Raji (cell line): ENCODE measurements at regions not wholly inside any gene's neighbourhood (a gene's known extent, or its start where the extent isn't known, plus 50 kb on each side); places are given as distances from the start of the nearest gene placed in this dataset.

Experiments
- POLR2A ChIP-seq: IDR thresholded peaks from 2 replicates; pipeline ENCODE4 v1.6.1; 2011; ENCODE audit warnings: low read depth, low read length, control low read depth; ENCODE audit not compliant: insufficient read depth

GRCh38 chr2:160911258-160911657, 249.0 kb upstream of the TANK start:
- TF ChIP-seq POLR2A: no peak

GRCh38 chr2:160912276-160912675, 248.0 kb upstream of the TANK start:
- no peak for TF ChIP-seq POLR2A

GRCh38 chr2:160913323-160913722, 246.9 kb upstream of the TANK start:
- no peak for TF ChIP-seq POLR2A

- no peak for TF ChIP-seq POLR2A
Measured at GRCh38 chr2:160914217-160914616, 246.0 kb upstream of the TANK start.

GRCh38 chr2:160916300-160916699, 243.9 kb upstream of the TANK start:
- no peak for TF ChIP-seq POLR2A

GRCh38 chr2:160917850-160918249, 242.4 kb upstream of the TANK start:
- TF ChIP-seq POLR2A: no peak

DNA sequence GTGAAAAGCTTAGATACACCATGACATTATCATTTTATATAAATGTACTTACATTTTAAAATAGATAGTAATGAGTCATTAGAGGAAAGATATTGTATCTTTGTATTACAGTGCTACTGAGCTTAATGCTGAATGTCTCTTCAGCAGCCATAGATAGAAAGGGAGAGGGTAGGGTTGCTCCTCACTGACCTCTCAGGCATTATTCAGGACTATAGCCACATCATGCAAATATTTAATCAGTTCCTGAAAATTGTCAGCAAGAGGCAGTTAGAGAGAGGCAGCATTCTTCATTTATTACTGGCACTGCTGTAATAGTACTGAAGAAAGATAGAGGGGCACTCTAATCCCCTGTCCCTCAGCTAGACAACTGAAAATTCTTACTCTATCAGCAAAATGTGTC, 242.0 kb upstream of the TANK start:
- TF ChIP-seq POLR2A: no peak

DNA sequence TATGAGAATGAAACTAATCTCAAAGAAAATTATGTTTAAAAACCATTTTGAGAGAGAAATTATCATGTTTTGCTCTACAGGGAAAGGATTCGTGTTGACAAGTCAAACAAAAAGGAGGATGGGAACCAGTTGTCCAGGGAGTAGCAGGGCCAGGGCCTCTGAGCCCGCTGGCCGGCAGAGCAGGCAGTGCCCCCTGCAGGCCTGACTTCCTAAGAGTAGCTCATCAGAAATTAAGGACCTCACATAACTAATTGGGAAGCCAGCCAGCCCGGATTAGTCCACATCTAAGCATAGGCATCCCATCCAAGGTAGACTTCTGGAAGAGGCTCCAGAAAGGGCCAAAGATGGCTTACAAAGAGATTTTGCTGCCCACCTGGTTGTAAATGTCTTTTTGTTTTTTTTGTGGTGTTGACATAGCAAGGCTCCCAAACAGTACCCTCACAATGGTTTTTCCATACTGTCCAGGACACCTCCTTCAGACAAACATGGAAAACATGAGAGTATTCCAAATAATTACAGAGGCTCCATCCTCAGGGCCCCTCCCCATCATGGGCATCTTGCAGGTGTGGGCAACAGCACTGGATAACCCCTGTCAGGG, 241.2 kb upstream of the TANK start:
- TF ChIP-seq POLR2A: no peak

DNA sequence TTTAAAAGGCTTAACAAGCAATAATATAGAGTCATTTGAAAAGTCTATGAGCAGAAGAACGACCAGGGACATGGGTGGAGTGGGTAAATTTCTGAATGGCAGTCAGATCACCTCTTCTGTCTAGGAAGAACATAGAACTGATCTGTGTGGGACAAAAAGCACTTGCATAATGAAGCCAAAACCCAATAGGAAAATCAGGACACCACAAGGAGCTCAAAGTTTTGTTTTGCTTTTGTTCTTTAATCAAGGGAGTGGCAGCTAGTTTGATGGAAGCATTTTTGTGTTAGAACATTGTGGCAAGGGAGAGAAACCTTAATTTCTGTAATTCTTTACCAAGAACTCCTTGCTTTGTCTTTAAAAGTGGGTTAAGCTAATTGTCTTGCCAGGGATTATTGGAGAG, 240.2 kb upstream of the TANK start:
- TF ChIP-seq POLR2A: no peak

- no peak for TF ChIP-seq POLR2A
Measured at GRCh38 chr2:160920791-160921303, 239.4 kb upstream of the TANK start.

DNA sequence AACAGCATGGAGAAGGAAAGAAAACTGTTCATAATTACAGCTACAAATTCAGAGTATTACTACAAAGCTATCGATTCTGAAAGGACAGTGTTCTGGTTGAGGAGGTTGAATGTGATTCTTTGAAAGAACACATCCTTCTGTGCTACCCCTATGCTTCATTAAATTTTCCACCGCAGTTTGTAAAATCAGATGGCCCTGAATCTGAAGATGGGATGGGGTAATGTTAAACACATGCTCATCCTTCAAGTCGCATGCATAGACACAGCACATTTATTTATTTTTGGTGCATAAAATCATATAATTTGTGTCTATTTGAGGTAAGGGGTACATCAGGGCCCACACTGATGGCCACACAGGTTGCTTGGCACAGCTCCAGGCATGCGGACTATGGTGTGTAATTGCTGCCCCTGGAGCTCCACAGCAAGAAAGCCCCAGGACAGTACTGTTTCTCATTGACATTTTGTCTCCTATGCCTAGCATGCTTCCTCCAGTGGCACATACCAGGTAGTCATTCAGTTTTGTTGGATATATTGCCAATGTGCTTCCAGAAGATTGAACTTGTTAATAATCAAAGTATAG, 238.8 kb upstream of the TANK start:
- no peak for TF ChIP-seq POLR2A

DNA sequence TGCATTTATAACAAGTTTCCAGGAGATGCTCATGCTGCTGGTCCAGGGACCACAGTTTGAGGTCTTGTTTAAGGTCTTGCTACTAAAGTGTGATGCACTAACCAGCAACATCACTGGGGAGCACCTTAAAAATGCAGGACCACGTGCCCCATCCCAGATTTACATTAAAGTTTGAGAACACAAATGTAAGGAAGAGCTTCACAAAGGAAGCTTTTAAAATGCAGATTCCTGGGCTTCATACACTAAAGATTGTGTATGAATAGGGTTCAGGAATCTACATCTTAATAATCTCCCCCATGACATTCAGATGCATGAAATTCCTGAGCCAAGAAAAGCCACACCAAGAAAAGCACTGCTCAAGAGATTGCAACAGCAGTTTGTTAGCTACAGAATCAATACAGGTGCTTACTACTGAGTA, 235.3 kb upstream of the TANK start:
- TF ChIP-seq POLR2A: no peak

GRCh38 chr2:160925956-160926355, 234.3 kb upstream of the TANK start:
- no peak for TF ChIP-seq POLR2A

DNA sequence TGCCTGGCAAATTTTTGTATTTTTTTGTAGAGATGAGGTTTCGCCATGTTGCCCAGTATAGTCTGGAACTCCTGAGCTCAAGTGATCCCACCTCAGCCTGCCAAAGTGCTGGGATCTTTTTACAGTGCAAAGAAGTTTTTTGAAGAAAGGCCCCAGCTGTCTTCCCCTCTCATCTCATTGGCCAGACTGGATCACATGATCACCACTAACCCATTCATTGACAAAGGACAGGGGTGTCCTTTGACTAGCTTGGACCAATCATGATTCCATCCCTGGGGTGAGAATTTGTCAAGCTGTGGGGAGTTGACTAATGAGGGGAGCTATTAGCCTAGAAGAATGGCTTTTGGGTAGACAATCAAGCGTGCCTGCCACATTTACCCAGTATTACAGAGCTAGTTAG, 232.9 kb upstream of the TANK start:
- TF ChIP-seq POLR2A: no peak

GRCh38 chr2:160928854-160929301, 231.3 kb upstream of the TANK start:
- TF ChIP-seq POLR2A: no peak

GRCh38 chr2:160931531-160931930, 228.7 kb upstream of the TANK start:
- TF ChIP-seq POLR2A: no peak

GRCh38 chr2:160932960-160933359, 227.3 kb upstream of the TANK start:
- no peak for TF ChIP-seq POLR2A
